Right renal pelvis (tissue), 4 donors: ENCODE measurements at regions not wholly inside any gene's neighbourhood (a gene's known extent, or its start where the extent isn't known, plus 50 kb on each side); places are given as distances from the start of the nearest gene placed in this dataset.
A peak's percentile ranks its signal among the peaks of the same experiment; 100 is the strongest.
"Not testable (repeated sequence)": the region's sequence is repeated elsewhere in the genome, so short reads cannot be mapped to it uniquely, and the experiment has no call there.

ENCODE experiments used
- DNase-seq, 4 donors: peaks; one replicate each; pipeline ENCODE4 v3.0.0-alpha.2; 2013; ENCODE audit warnings: low read depth in 4 of 4, low spot score in 3 of 4, missing footprints in 1 of 4

DNA sequence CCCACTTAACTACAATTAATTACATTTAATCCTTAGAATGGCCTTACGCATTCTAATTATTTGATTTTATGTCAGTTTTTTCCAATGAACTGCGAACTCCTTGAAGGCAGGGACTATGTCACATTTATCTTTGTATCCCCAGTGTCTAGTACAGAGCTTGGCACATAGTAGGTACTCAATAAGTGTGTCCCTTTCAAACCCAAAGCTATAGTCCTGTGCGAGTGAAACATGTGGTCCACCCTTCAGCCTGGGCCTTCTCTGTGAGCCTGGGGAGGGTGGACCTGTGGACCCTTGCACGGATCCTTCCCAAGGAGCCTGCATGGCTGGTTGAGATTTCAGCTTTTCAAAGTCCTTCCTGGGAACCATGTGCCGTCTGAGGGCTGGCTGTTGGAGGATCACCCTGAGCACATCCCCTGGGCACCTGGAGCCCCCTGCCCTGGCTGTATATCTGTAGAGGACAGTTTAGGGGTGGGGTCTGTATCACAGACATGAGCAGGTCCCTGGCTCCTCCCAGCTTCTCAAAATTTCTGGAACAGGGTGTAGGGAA lies 103.1 kb downstream of the IER5 start:
- DNase-seq: no peak

GRCh38 chr1:181192316-181192715 lies 103.8 kb downstream of the IER5 start:
- DNase-seq: no peak

GRCh38 chr1:181202986-181203555 lies 114.6 kb downstream of the IER5 start:
- DNase-seq: no peak

GRCh38 chr1:181204530-181204929 lies 116.0 kb downstream of the IER5 start:
- no peak for DNase-seq

- DNase-seq: no peak
These were observed 117.4 kb downstream of the IER5 start for GRCh38 chr1:181205901-181206300.

- no peak for DNase-seq
These were observed 118.0 kb downstream of the IER5 start for GRCh38 chr1:181206513-181206912.

- no peak for DNase-seq
These were observed 118.7 kb downstream of the IER5 start for GRCh38 chr1:181206979-181207790.

DNA sequence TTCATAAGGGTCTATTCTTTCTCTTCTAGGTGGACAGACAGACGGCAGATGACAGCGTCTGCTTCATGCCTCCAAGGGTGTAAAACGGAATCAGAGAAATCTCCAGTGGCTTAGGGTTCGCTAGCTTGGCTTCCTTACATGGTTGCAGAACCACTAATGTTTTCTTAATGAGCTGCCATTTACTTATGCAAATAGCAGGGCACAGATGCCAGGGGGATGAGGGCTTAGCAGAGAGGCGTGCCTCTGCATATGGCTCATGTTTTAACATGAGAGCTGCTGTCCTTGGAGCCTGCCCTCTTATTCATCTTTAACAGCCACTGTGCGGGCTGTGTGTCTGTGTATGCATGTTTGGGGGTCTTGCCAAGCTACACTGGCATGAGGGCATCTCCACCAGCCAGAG lies 119.6 kb downstream of the IER5 start:
- DNase-seq: no peak

DNA sequence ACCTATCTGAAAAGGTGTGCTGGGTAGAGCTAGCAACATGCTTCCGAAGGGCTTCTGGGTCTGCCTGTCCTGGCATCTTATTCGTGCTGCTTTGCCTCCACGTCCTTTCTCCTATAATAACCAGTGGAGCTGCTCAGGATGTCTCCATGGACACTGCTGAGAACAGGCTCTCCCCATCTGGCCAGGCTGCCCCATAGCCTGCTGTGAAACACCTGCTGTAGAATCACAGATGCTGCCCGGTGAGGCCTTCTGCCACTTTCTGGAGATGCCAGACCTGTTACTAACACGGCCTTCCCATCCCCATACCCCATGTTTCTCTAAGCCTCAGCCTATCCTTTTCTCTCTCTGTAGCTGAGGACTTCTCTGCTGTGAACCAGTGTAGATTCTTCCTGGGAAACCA lies 120.5 kb downstream of the IER5 start:
- no peak for DNase-seq

DNA sequence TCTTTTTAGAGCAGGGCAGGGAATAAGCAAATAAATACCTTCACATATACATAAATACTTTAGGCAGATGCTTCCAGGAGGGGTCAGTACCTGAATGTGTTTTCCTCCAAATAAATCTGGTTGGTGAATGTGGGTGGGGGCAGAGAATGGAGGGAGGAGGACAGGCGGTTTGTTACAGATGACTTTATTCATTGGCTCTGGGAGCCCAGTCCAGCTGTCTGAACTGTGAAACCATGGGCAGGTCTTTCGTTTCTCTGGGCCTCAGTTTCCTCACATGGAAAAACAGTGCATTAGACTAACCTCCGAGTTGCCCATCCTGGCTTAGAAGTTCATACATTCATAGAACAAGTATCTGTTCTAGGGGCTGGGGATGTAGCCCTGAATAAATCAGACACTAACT lies 124.6 kb downstream of the IER5 start:
- no peak for DNase-seq

GRCh38 chr1:181216591-181216994 lies 128.1 kb downstream of the IER5 start:
- no peak for DNase-seq

DNA sequence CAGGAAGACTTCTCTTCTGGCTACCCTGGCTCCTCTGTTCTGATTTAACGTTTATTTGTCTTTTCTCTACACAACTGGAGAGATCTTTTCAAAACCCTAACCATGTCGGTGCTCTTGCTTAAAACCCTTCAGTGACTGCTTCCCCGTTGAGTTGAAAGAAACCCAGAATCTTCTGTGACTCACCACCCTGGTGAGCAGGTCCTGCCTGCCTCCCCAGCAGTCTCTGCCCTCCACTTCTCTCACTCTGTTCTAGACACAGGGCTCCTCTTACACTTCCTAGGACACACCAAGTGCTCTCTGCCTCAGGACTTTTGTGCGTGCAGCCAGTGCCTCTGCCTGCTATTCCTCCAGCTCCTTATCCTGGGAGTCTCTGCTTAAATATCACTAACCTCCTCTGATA lies 131.4 kb downstream of the IER5 start:
- no peak for DNase-seq

GRCh38 chr1:181221078-181221477 lies 132.6 kb downstream of the IER5 start:
- no peak for DNase-seq

DNA sequence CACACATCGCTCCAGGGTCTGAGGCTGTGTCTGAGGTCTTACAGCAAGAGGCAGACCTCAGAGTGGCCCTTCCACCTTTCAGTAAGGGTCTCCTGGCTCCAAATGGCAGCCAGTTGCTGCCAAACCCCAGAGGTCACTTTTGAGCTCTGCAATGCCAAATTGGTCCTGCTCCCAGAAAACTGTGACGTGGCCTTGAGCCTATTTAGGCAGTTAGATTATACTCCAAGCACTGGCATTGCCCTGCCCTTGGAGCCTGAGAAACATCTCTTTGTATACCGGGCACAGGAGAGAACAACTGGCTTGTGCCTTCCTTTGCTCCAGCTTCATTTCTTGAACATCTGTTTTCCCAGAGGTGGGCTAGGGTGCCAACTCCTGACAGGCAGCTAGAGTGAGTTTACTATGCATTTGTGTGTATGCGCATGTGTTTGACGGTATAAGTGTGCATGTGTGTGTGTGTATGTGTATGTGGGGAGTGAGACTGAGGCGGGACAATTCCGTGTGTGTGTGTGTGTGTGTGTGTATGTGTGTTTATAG lies 134.5 kb downstream of the IER5 start:
- no peak for DNase-seq

- not testable (repeated sequence) for DNase-seq
These were observed 138.2 kb downstream of the IER5 start for GRCh38 chr1:181226728-181227127.

- DNase-seq: no peak
These were observed 150.6 kb downstream of the IER5 start for GRCh38 chr1:181239086-181239485.

DNA sequence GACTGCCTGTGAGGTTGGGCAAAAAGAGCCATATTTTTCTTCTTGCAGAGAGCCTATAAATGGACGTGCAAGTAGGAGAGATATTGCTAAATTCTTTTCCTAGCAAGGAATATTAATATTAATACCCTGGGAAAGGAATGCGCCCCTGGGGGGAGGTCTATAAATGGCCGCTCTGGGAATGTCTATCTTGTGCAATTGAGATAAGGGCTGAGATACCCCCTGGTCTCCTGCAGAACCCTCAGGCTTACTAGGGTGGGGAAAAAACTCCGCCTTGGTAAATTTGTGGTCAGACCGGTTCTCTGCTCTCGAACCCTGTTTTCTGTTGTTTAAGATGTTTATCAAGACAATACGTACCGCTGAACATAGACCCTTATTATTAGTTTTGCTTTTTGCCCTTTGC lies 157.8 kb downstream of the IER5 start:
- DNase-seq: not testable (repeated sequence)

DNA sequence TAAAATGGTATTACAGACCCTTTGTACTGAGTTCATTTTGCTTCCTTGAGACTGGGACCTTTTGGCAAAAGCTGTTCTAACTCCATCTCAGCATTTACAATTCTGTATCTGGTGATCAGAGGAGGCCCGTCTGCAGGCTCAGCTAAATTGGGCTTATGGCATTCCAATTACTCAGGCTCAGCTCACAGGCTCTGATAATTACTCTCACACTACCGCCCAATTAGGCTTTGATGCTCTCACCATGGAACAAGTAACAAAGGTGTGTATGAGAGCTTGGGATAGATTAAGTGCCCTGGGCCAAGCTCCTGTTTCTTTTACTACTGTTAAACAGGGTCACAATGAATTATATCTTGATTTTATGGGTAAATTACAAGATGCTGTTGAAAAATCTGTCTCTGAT lies 159.9 kb downstream of the IER5 start:
- not testable (repeated sequence) for DNase-seq

GRCh38 chr1:181249186-181249585 lies 160.7 kb downstream of the IER5 start:
- DNase-seq: no peak

- DNase-seq: peak in 2 of 4 donors; percentile 8 to 15
These were observed 161.5 kb downstream of the IER5 start for GRCh38 chr1:181250038-181250437.

GRCh38 chr1:181251001-181251712 lies 162.7 kb downstream of the IER5 start:
- DNase-seq: no peak
